ENCODE measurements at regions not wholly inside any gene's neighbourhood (a gene's known extent, or its start where the extent isn't known, plus 50 kb on each side); places are given as distances from the start of the nearest gene placed in this dataset.

- DNase-seq (ENCODE audit: low read depth), result no peak
Measured at GRCh38 chr18:41458376-41458775, 496.7 kb upstream of the PIK3C3 start.

- no peak for DNase-seq (ENCODE audit: low read depth)
Measured at GRCh38 chr18:41457765-41458326, 497.2 kb upstream of the PIK3C3 start.

GRCh38 chr18:41456831-41457230, 498.2 kb upstream of the PIK3C3 start:
- no peak for DNase-seq (ENCODE audit: low read depth)

- no peak for DNase-seq (ENCODE audit: low read depth)
Measured at GRCh38 chr18:41449612-41450011, 505.4 kb upstream of the PIK3C3 start.

GRCh38 chr18:41444943-41445342, 510.1 kb upstream of the PIK3C3 start:
- no peak for DNase-seq (ENCODE audit: low read depth)

- DNase-seq (ENCODE audit: low read depth), result no peak
Measured at GRCh38 chr18:41436772-41437171, 518.3 kb upstream of the PIK3C3 start.

GRCh38 chr18:41418598-41418997, 536.4 kb upstream of the PIK3C3 start:
- DNase-seq (ENCODE audit: low read depth), result no peak

GRCh38 chr18:41416044-41416443, 539.0 kb upstream of the PIK3C3 start:
- no peak for DNase-seq (ENCODE audit: low read depth)

GRCh38 chr18:41410006-41410405, 545.0 kb upstream of the PIK3C3 start:
- no peak for DNase-seq (ENCODE audit: low read depth)

GRCh38 chr18:41406834-41407233, 548.2 kb upstream of the PIK3C3 start:
- no peak for DNase-seq (ENCODE audit: low read depth)

- DNase-seq (ENCODE audit: low read depth), result no peak
Measured at GRCh38 chr18:41396861-41397260, 558.2 kb upstream of the PIK3C3 start.

GRCh38 chr18:41396211-41396610, 558.8 kb upstream of the PIK3C3 start:
- no peak for DNase-seq (ENCODE audit: low read depth)

- DNase-seq (ENCODE audit: low read depth), result no peak
Measured at GRCh38 chr18:41395695-41396094, 559.3 kb upstream of the PIK3C3 start.

GRCh38 chr18:41391616-41392595, 563.1 kb upstream of the PIK3C3 start:
- DNase-seq (ENCODE audit: low read depth), result no peak

GRCh38 chr18:41390309-41390708, 564.7 kb upstream of the PIK3C3 start:
- DNase-seq (ENCODE audit: low read depth), result no peak

- DNase-seq (ENCODE audit: low read depth), result no peak
Measured at GRCh38 chr18:41378598-41378997, 576.4 kb upstream of the PIK3C3 start.

GRCh38 chr18:41373612-41374011, 581.4 kb upstream of the PIK3C3 start:
- no peak for DNase-seq (ENCODE audit: low read depth)

- DNase-seq (ENCODE audit: low read depth), result no peak
Measured at GRCh38 chr18:41372046-41372665, 582.9 kb upstream of the PIK3C3 start.

GRCh38 chr18:41371156-41372045, 583.6 kb upstream of the PIK3C3 start:
- no peak for DNase-seq (ENCODE audit: low read depth)

GRCh38 chr18:41370740-41371139, 584.3 kb upstream of the PIK3C3 start:
- DNase-seq (ENCODE audit: low read depth), result no peak

- DNase-seq (ENCODE audit: low read depth), result no peak
Measured at GRCh38 chr18:41357708-41358107, 597.3 kb upstream of the PIK3C3 start.

Data from fibroblast of gingiva (primary cell).